ENCODE measurements at regions not wholly inside any gene's neighbourhood (a gene's known extent, or its start where the extent isn't known, plus 50 kb on each side); places are given as distances from the start of the nearest gene placed in this dataset.

DNA sequence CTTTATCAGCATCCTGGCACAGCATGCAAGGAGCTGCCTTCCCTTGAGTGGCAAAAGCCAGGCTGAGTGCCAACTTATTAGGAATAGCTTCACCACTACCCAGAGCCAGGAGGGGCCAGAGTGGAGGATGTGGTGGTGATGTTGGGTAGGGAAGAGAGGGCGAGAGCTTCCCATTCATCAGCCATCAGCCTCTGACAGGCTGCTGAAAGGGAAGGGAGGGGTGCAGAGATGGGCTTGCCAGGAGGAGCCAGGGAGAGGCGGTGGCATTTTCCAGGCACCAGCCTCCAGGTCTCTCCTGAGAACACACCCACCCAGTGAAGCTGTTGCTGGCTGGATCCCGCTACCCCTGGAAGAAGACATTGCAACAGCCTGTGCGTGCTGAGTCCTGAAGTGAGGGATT lies 168.5 kb downstream of the ACTL8 start:
- H3K4ac ChIP-seq (ENCODE audit: low read depth, low read length) = no peak overlapping the region
- H3K4me1 ChIP-seq (ENCODE audit: insufficient read depth, low read length) = no peaks in the 10 kb centered on the region
- no peak overlapping the region for H3K4me2 ChIP-seq (ENCODE audit: insufficient read depth, insufficient read length, low read length)
- no peak overlapping the region for H3K56ac ChIP-seq (ENCODE audit: insufficient read length, low read depth, low read length)
- H3K4me1 Mint-ChIP-seq = peaks cover 9 to 21% of the 10 kb centered on the region in 2 experiments
- H3K9ac ChIP-seq (ENCODE audit: extremely low read depth, insufficient read length, low read length) = no peak overlapping the region
- H3K27me3 ChIP-seq (ENCODE audit: insufficient read depth, low read length) = no peaks in the 10 kb centered on the region
- H2BK15ac ChIP-seq (ENCODE audit: low read depth, low read length) = no peak overlapping the region
- DNase-seq = no peak
- no peak overlapping the region for H2BK20ac ChIP-seq (ENCODE audit: low read depth, low read length, poor library complexity, severe bottlenecking)
- no peak overlapping the region for H4K8ac ChIP-seq (replicated peaks; ENCODE audit: insufficient read length, low read depth, low read length)
- peaks cover 14% of the 10 kb centered on the region for H3K27me3 Mint-ChIP-seq (ENCODE audit: low read depth)
- no peak overlapping the region for H3K23ac ChIP-seq (ENCODE audit: insufficient read length, low read depth, low read length)
- H4K20me1 ChIP-seq (ENCODE audit: control insufficient read depth, insufficient read depth, insufficient read length) = no peaks in the 10 kb centered on the region
- no peak overlapping the region for H2AK5ac ChIP-seq (ENCODE audit: insufficient read length, low read length)
- H4K91ac ChIP-seq (ENCODE audit: insufficient read length, low read depth, low read length) = no peak overlapping the region
- no peaks in the 10 kb centered on the region for H3K79me1 ChIP-seq (ENCODE audit: insufficient read depth, low read depth, low read length, poor library complexity, severe bottlenecking)
- H3K23me2 ChIP-seq (ENCODE audit: insufficient read length, low read depth, low read length, poor library complexity, severe bottlenecking) = no peaks in the 10 kb centered on the region
- H3K36me3 Mint-ChIP-seq (ENCODE audit: insufficient read depth in 1 of 3, low read depth in 3 of 3) = no peaks in the 10 kb centered on the region
- H3K14ac ChIP-seq (ENCODE audit: insufficient read depth, low read length) = no peak overlapping the region
- no peak overlapping the region for H3K4me3 Mint-ChIP-seq
- no peak overlapping the region for H4K5ac ChIP-seq (ENCODE audit: insufficient read length, low read depth, low read length)
- H3K9me3 ChIP-seq (ENCODE audit: control insufficient read depth, low read depth, low read length) = no peaks in the 10 kb centered on the region
- no peak overlapping the region for H3K27ac ChIP-seq (ENCODE audit: insufficient read length, low read depth, low read length)
- no peaks in the 10 kb centered on the region for H3K79me2 ChIP-seq (ENCODE audit: insufficient read depth, low read length)
- no peak overlapping the region for H2AFZ ChIP-seq (ENCODE audit: low read length)
- no peak overlapping the region for H2BK12ac ChIP-seq (ENCODE audit: insufficient read length, low read depth, low read length)
- no peak overlapping the region for H3T11ph ChIP-seq (ENCODE audit: low read length)
- no peak overlapping the region for H3K27ac Mint-ChIP-seq
- TF ChIP-seq CTCF (conservative IDR thresholded peaks at IDR 0.05) = no peak
- no peak overlapping the region for H2BK5ac ChIP-seq (ENCODE audit: insufficient read length, low read length)
- H3K9me3 Mint-ChIP-seq = no peaks in the 10 kb centered on the region; a peak in 1 of 5 replicates
- no CpG with 5 or more reads among the region's 4 CpGs for WGBS (ENCODE audit: extremely low coverage, insufficient read length, low lambda C conversion rate)
- H2BK120ac ChIP-seq (ENCODE audit: low read depth, low read length, poor library complexity, severe bottlenecking) = no peak overlapping the region
- H3K18ac ChIP-seq (ENCODE audit: insufficient read length, low read depth, low read length) = no peak overlapping the region

Measured in H9 (cell line).